GM21825 (cell line): ENCODE measurements at regions not wholly inside any gene's neighbourhood (a gene's known extent, or its start where the extent isn't known, plus 50 kb on each side); places are given as distances from the start of the nearest gene placed in this dataset.

Experiments
- ATAC-seq: cut with Tn5 transposase; IDR thresholded peaks from one replicate; pipeline ENCODE4 v1.9.1; 2021; ENCODE audit warnings: mild to moderate bottlenecking, moderate library complexity; ENCODE audit not compliant: unreplicated experiment

DNA sequence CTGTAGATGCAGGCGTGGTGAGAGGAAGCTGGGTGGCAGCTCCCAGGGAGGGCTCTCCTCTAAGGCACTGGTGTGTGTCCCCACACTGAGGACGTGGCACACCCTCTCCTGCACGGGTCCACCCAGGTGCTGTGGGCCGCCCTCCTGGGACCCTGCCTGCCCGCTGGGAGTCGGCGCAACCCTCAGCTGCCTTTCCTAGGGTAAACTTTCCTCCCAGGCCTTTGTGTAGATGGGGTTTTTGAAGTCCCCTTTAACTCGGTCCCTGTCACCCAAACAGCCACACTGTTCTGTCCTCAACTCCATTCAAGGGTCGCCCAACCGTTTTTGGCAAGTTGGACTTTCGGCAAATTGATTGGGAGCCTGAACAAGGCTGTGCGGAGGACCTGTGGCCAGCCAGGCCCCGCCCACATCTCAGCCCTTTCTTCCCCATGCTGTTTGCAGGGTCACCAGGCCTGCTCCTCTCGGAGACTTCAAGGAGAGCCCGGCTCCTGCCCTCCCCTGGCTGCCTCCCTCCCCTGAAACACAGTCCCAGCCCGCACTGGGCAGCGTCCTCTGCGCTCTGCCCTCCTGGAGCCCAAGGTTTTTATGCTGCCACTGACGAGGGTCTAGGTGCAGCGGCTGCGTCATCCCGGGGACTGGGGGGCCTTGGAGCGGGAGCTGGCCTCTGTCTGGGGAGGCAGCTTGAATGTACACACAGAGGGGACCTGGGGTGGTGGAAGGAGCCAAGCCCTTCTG is 1126.2 kb downstream of the BRD1 start:
- no peak for ATAC-seq

DNA sequence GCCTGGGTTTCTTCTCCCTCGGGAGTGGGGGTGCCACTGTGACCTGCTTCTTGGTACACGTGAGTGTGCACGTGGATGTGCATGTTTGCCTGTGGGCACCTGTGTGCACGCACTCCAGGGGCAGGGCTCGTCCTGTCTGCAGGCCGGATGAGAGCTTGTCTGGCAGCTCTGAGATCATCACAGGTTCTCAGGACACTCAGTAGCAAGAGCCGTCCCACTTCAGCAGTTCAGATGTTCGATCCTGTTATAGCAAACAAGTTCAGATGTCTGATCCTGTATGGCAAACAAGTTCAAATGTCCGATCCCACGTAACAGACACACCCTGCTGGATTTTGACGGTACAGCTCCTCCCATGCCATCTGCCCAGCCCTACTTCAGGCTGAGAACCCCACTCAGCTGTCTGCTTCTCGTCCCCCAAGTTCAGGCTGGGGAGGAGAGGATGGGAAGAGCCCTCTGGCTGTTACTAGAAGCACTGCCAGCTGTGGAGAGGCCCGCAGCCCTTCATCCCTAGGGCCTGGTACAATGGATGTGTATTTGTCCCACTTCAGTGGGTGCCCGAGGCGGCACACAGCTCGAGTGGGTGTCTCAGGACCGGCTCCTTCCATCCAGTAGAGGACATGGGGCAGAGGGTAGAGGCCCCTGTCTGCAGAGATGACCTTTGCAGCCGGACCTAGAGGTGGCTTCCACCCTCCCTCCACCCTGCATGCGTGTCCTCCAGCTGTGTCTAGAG is 1126.9 kb downstream of the BRD1 start:
- no peak for ATAC-seq

DNA sequence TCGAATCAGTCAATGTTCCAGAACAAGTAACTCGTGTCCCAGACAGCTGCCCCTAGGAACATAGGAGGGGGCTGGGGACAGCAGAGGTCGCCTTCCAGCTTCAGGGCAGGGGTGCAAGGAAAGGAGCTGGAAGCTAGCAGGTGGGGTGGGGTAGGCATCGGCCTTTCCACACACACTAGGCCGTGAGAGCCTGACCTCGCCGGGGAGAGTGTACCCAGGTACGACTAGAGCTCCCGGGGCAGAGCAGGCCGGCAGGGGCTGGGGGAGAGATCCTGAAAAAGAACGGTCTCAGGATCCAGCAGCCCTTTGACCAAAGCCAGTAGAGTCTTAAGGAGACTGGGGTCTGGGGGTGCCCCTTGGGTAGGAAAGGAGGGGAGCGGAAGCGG is 1127.5 kb downstream of the BRD1 start:
- no peak for ATAC-seq

DNA sequence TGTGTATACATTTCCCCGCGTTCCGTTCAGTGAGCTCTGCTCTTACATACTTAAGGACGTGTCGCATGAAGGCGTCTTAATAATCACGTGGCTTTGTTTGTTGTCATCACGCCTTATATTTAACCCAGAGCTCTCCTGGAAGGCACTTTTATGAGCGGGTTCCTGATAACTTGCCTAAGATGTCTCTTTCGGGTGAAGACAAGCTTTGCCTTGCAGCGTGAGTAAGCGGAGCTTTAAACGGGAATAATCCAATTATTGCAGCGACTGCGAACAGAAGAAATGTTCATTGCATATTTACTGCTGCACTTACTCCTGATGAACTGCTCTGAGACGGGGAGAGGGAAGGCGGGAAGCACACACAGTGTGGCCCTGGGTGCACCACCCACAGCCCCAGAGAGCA is 1128.2 kb downstream of the BRD1 start:
- ATAC-seq, result no peak

DNA sequence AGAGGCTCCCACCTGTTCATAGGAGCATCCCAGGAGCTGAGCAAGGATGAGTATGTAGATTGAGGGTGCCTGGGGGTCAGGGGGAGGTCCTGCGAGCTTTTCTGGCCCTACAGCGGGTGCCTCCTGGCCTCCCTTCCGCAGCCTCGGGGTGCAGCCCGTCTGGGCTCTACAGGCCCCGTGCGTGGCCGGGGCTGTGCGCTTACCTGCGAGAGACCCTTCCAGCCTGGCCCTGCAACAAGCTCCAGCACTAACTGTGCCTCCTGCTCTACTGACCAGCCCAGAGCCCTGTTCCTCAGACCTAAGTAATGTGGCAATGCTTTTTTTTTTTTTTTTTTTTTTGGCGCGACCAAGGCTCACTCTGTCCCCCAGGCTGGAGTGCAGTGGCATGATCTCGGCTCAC is 1129.1 kb downstream of the BRD1 start:
- ATAC-seq, result no peak

DNA sequence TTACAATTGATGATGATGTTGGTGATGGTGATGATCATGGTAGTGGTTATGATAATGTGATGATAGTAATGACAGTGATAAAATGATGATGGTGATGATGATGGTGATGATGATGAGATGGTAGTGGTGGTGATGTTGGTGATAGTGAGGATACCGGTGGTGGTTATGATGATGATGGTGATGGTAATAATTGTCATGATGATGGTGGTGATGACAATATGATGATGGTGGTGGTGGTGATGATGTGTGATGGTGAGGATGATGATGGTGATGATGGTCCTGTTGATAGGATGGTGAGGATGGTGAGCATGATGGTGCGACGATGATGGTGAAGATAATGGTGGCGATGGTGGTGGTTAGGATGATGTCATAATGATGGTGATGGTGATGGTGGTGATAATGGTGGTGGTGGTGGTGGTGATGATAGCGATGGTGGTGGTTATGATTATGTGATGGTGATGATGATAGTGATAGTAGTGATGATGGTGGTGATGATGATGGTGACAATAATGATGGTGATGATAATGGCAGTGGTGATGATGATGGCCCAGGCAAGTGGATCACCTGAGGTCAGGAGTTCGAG is 1129.9 kb downstream of the BRD1 start:
- ATAC-seq, result no peak

DNA sequence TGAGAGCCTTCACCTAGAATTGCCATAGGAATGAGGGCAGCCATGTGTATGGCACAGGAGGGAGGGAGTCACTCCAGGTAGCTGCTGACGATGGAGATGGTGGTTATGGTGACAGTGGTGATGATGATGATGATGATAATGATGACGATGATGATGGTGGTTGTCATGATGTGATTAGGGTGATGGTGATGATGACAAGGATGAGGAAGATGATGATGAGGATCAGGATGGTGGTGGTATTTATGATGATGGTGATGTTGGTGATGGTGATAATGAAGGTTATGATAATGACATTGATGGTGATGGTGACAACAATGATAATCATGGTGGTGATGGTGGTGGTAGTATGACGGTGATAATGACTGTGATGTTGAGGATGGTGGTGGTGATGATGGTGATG is 1130.5 kb downstream of the BRD1 start:
- ATAC-seq, result no peak

DNA sequence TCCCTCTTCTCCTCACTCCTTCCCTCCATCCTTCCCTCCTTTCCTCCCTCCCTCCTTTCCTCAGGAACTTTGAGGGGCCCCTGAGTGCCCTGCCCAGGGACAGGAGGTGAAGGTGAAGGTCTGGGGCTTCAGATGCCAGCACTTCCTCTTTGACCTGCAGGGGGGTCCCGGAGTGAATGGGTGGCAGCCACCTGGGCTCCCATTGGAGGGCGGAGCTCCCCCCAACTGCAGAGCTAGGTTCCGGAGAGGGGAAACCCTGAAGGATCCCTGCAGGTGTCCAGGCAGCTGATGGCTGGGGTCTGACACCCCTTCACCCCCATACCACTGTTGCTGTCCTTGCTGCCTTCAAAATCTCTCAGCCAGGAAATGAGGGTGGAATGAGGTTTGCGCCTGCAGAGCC is 1131.3 kb downstream of the BRD1 start:
- ATAC-seq, result no peak

DNA sequence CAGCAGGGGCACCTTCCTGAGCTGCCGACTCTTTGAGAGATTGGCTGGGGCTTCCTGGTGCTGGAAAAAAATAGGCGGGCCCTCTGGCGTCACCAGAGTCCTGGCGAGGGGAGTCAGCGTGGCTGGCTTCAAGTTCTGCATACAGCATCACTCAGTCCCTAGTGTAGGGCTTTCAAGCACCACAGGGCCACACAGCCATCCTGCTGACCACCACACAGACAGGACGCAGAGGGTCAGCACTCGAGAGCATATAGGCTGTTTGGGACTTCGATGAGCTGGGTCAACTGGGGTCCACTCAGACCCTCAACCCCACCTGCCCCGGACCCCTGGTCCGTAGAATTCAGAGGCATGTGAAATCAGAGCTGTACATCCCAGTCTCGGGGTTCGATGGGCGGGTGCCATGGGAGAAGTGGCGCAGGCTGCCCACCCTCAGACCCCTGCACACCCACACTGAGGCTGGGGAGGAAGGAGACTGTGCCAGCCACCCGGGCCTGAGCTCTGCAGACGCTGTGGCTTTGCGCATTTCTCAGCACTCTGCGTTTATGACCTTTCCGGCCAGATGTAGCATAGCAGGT is 1131.9 kb downstream of the BRD1 start:
- no peak for ATAC-seq

DNA sequence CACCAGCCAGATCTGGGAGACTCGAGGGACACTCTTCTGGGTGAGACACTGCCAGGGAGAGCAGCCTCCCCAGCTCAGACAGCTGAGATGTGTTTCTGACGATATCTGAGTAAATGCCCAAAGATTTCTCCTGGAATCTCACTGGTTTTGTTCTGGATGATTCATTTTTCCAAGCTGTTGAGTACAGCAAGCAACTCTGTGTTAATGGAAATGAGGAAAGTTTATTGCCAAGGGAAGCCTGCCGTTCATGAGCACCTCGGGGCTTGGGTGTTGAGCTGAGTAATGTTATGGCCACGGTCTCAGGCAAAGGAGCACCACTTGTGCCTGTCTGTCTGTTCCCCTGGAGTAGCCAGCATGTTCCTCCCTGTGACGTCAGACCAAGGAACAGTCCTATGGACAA is 1132.4 kb downstream of the BRD1 start:
- no peak for ATAC-seq

DNA sequence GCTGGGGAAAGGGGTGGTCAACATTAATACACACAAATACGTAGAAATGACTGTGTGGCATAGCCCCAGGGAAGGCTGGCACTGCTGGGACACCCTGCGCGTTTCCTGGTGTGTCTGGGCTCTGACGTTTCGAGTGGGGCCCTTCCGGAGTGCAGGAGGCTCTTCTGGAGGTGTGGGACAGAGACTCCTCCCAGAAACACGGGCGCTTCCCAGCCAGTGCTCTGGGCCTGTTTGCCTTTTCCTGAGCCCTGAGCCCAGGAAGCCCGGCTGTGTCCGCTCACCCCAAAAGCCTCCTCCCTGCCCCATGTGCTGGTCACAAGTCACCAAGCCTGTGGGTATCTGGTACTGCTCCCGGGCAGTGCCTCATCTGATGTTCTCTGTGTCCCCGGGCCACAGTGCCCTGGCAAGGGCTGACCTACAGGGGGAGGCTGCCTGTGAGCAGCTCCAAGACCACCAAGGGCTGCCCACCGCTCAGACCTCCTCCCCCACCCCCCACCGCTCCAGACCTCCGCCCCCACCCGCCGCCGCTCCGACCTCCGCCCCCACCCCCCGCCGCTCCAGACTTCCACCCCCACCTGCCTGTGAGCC is 1133.3 kb downstream of the BRD1 start:
- ATAC-seq, result no peak

DNA sequence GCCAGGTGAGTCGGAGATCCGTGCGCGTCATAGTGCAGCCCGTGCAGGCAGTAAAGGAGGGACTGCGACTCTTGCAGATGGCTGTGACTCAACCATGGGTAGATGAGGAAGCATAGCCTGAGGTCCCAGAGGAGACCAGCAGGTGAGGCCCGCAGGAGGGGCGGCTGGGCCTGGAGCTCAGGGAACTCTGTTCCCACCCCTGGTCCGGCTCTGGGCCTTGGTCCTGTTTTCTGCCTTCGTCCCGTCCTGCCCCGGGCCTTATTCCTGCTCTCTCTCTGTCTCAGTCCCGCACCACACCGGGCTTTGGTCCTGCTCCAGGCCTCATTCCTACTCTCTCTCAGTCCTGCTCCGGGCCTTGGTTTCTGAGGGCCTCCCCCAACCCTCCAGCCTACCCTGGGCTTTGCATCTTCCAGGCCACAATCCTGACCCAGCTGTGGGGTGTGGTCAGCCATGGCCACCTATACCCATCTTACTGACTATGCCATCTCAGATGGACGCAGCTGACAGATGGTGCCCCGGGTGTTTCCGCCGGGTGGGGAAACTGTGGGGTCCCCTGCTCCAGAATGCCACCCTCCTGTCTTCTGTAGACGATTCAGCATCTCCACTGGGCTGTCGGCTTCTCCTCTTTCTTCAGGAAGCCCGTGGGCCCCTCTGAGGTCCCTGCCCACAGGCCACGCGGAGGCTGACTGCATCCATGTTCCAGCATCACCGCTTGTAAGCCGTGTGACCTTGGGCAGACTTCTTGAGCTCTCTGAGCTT is 1134.1 kb downstream of the BRD1 start:
- no peak for ATAC-seq

DNA sequence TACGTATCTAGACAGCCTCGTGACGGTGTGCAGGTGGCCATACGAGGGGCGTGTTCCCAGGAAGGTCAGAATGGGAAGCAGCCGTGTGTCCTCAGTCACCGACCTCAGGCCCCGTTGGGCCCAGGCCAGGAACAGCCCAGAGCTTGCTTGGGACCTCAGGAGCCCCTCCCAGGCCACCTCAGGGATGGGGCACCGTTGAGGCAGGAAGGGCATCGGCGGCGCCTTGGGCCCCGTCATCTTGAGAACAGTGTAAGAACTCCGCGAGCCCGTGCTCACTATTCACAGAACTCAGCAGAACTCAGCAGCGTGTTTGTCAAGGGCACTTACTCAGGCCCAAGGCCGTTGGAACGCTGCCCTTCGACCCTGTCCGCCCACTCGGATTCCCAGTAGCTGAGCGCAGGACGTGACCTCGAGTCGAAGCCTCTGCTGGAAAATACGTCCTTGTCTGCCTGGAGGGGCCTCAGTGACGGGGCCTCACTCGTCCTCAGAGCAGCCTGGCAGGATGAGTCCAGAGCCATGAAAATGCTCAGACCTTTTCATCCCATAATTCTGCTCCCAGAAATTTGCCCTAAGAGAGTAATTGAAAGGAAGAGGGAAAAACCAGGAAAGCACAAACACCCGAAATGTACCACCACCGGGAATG is 1134.8 kb downstream of the BRD1 start:
- no peak for ATAC-seq

DNA sequence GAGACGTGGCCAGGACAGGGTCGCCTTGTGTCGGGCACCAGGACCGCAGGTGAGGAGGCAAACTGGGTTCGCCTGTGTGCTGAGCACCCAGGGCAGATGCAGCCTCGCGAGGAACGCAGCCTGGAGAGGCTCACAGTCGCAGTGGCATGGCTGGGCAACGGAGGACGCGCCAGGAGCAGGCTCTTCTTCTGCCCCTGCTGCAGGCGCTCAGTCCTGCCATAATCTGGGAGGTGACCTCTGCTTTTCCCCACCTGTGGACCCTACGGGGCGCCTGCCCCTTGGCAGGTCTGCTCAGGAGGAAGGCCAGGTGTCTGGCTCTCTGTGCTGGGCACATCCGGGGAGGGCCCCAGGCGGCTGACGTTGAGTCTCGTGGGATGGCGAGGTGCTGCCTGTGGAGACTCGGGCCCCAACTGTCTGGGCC is 1136.2 kb downstream of the BRD1 start:
- ATAC-seq, result no peak

DNA sequence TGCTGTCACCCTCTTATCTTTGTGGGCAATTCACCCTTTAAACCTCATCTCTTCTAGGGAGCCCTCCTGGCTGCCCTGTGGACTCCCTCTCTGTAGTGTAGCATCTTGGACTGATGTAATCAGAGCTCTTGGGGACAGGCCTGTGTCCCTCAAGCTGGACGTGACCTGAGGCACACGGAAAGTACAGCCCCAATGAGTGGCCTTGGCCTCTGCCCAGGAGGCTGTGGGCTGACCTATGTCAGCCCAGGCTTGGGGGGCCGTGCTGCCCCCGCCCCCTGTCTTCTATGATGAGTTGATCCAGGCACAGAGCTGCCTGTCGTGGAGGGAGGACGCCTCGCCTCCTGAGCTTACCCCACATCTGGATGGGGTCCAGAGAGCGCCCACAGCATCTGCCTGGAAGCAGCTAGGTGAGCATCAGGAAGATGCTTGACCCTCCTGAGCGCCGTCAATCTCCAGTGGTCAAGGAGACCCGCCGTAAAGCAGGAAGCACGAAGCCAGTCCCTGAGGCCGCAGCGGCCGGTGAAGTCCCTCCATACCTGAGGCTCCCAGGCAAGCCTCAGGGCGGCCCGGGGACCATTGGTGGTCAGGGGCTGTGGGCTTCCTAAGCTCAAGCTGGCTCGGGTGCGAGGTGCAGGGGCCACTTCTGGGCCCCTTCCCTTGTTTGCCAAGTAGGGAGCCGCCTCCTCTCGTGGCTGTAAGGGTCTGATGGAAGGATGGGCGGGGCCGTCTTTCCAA is 1136.9 kb downstream of the BRD1 start:
- no peak for ATAC-seq

DNA sequence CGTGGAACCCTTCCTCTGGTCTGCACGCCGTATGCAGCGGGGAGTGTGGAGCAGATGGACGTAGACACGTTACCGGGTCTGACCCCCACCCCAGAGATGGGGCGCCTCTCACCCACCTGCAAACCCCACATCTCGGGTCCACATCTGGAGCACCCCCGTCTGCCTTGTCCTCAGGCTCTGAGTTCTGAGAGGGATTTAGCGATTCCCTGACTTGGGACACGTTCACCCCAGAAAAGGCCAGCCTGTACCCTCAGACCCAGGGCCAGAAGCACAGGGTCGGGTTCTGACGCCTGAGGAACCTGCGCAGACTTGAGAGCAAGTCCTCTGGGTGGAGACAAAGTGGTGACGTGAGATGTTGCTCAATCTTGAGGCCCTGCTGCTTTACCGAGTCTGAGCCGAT is 1138.5 kb downstream of the BRD1 start:
- ATAC-seq, result no peak

DNA sequence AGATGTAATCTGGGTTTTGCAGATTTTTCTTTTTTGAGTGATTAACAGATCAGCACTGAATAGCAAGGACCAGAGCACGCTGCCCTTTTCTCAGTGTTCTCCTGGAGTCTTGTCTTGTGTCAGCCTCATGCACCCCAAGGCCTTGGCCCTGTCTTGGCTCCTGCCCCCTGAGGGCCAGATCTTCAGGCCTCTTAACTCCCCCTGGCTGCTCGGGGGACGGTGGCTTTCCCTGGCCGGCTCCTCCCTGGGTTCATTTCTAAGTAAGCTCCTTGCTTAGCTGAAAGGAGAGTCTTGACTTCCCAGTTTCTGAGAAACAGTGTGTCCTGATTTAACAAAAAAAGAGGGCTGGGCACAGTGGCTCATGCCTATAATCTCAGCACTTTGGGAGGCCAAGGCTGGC is 1139.3 kb downstream of the BRD1 start:
- no peak for ATAC-seq

DNA sequence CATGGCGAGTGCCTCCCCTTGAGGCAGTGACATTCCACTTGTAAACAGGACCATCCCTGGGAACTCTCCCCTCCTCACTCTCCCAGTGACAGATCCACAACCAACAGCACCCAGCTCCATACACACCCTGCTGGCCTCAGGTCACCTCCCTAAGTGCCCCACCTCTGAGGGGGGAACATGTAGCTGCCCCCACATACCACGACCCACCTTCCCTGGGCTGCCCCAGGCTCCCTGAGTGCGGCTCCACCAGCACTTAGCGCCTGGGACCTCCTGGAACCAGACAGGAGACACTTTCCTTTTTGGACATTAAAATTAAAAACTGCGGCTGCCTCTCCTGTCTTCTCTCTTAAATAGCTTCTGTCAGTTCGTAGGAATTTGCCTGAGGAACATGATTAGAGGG is 1140.1 kb downstream of the BRD1 start:
- no peak for ATAC-seq

DNA sequence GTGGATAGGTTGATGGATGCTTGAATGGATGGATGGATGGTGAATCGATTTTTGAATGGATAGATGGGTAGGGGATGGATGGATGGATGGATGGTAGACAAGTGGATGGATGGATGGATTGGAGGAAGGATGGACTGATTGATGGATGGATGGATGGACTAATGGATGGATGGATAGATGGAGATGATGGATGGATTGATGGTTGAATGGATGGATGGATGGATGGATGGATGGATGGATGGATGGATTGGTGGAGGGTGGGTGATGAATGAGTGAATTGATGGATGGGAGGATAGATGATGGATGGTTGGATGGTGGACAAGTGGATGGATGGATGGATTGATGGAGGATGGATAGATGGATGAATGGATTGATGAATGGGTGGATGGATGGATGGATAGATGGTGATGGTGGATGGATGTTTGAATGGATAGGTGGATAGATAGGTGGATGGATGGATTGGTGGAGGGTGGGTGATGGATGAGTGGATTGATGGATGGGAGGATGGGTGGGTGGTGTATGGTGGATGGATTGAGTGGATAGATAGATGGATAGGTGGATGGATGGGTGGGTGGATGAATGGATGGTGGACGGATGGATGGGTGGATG is 1140.9 kb downstream of the BRD1 start:
- ATAC-seq, result no peak
